Retinal pigment epithelial cell (primary cell): ENCODE measurements at regions not wholly inside any gene's neighbourhood (a gene's known extent, or its start where the extent isn't known, plus 50 kb on each side); places are given as distances from the start of the nearest gene placed in this dataset.

ENCODE experiments used
- DNase-seq: peaks from one replicate; pipeline ENCODE4 v3.0.0-alpha.2; 2010; ENCODE audit warnings: low read depth
- H3K4me3 ChIP-seq: 2 replicates; pipeline ENCODE4 v1.5.1; 2011; ENCODE audit warnings: mild to moderate bottlenecking, low read length, control low read depth, moderate library complexity
- TF ChIP-seq, protein P1 (sequence below): conservative IDR thresholded peaks from 2 replicates; pipeline ENCODE4 v1.5.1; 2011; ENCODE audit warnings: low read depth, low read length, control low read depth, inconsistent platforms

DNA sequence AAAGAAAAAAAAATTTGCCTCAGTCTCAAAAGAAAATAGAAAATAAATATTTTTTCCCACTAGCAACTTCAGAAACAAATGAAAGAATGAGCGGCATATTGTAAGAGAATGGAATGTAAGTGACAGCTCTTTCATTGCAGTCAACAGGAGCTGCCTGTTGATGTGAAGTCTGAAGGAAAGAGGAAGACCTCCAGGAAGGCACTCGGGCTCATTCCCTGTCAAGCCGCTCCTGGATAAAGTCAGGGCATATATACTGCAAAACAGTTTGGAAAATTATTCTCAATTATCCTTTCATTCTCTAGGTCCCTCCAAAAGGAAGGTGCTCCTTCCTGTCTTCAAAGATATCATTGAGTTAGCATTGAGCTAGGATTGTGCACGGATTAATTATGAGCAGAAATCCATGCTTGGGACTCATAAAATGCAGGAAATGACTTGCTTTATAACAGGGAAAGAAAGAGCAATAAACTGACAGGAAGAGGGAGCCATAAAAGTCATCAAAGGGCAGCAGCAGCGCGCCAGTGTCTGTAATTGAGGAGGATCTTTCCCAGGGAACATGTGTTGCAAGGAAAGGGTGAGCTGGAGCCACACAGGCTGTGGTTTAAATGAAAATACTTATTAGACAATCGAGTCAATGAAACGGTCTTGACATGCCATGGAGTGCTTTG, 218.2 kb downstream of the C6orf118 start:
- H3K4me3 ChIP-seq, result no peak overlapping the region
- TF ChIP-seq, protein P1, sequence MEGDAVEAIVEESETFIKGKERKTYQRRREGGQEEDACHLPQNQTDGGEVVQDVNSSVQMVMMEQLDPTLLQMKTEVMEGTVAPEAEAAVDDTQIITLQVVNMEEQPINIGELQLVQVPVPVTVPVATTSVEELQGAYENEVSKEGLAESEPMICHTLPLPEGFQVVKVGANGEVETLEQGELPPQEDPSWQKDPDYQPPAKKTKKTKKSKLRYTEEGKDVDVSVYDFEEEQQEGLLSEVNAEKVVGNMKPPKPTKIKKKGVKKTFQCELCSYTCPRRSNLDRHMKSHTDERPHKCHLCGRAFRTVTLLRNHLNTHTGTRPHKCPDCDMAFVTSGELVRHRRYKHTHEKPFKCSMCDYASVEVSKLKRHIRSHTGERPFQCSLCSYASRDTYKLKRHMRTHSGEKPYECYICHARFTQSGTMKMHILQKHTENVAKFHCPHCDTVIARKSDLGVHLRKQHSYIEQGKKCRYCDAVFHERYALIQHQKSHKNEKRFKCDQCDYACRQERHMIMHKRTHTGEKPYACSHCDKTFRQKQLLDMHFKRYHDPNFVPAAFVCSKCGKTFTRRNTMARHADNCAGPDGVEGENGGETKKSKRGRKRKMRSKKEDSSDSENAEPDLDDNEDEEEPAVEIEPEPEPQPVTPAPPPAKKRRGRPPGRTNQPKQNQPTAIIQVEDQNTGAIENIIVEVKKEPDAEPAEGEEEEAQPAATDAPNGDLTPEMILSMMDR, result no peak
- no peak for DNase-seq

DNA sequence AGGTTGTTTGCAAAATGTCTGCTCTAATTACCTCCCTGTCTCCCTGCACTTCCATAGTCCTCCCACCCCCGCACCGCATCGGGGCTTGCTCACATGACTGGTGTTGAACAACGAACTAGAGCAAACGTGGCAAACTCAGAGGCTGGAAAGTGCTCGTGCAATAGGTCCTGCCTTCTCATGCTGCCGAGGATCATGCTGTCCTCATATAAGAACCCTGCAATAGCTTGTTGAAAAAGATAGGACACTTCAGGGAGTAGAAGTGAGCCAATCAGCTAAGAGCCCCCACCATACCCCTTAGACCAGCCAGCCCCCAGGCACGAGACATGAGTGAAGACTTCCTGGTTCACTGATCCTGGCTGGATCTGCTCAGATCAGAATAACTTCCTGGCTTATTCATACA, 219.2 kb downstream of the C6orf118 start:
- DNase-seq, result no peak
- TF ChIP-seq, protein P1, result no peak
- no peak overlapping the region for H3K4me3 ChIP-seq

DNA sequence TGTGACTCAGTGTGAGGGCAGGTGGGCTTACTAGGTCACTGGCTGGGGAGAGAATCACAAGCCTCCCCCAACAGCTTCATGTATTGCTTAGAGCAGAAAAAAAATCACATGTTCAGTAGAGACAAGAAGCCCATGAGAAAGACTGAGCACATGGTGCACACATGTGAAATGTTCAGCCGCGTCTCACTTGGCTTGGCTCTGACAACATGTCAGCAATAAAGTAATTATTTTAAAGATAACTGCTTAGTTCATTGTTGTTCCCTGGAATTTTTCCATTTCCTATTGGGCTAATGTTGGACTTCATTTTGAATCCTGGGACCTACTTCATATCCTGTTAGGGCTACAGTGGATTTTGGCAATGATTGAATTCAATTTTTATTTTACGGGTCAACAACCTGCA, 222.6 kb downstream of the C6orf118 start:
- TF ChIP-seq, protein P1, result no peak
- DNase-seq, result no peak
- no peak overlapping the region for H3K4me3 ChIP-seq

DNA sequence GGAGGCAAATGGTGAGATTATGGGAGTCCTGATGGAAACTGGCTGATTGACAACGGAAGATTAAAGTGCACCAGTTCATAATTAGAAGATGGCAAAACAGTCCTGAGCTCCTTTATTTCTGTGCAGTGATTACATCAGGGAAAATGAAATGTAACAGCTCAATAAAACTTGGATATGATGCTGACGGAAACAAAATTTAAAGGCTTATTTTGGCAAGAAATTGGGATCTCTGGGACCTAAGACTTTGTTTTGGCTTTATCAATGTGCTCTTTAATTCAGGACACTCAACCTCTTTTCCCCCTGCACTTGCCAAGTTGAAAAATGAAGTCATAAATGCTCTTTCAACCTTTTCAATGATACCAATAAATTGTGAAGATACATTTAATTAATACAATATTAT, 226.8 kb downstream of the C6orf118 start:
- no peak overlapping the region for H3K4me3 ChIP-seq
- DNase-seq, result no peak
- TF ChIP-seq, protein P1, result no peak

DNA sequence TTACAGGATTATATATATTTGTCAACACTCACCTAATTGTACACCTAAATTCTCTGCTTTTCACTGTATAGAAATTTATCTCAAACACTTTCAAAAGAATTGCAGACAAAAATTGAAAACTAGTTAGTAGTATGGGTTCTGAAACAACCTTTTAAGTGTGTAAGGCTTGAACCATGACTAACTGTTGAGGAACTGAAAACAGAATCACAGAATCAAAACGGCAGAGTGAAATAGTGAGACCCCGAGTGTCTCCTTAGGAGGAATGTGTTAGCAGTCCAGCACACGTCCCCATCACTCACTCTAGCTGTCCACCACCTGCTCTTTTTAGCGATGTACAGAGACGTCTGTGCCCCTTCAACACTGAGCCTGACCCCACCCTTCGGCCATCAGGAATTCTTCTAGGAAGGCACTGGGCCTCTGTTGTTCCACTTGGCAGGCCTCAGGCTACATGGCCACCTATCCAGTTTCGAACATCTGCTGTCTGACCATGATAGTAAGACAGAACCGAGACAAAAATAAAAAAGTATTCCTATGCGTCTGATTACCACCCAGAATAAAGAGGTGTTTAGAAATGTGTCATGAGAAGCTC, 227.4 kb downstream of the C6orf118 start:
- DNase-seq, result no peak
- TF ChIP-seq, protein P1, result no peak
- no peak overlapping the region for H3K4me3 ChIP-seq

DNA sequence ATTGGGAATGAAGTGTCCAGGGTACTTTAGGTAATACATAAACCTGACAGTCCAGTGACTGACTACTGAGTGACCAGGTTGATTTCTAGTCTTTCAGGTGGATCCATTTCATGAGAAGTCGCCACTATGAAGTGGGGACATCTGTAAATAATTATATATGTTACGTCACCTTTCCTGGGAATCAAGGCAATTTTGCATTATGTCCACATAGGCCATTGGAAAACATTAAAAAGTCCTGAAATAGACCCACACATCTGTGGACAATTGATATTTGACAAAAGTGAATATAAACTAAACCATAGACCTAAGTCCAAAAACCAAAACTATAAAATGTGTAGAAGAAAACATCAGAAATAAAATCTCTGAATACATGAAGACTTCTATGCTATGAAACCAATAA, 231.5 kb downstream of the C6orf118 start:
- no peak overlapping the region for H3K4me3 ChIP-seq
- no peak for DNase-seq
- TF ChIP-seq, protein P1, result no peak

DNA sequence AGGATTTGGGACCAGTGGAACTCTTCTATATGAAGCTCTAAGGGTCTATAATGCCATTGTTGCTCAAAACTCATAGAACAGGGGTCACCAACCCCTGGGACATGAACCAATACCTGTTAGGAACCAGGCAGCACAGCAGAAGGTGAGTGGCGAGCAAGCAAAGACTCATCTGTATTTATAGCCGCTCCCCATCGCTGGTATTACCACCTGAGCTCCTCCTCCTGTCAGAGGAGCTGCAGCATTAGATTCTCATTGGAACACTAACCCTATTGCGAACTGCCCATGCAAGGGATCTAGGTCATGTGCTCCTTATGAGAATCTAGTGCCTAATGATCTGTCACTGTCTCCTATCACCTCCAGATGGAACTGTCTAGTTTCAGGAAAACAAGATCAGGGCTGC, 237.5 kb downstream of the C6orf118 start:
- H3K4me3 ChIP-seq, result no peak overlapping the region
- TF ChIP-seq, protein P1, result no peak
- DNase-seq, result no peak
